OCI-LY3 (cell line): ENCODE measurements at regions not wholly inside any gene's neighbourhood (a gene's known extent, or its start where the extent isn't known, plus 50 kb on each side); places are given as distances from the start of the nearest gene placed in this dataset.
"Not testable (repeated sequence)": the region's sequence is repeated elsewhere in the genome, so short reads cannot be mapped to it uniquely, and the experiment has no call there.

Experiments used
- CTCF ChIP-seq: fragments of 200-600, 300-600 bp; sonication (generic); IDR thresholded peaks from 2 replicates; pipeline ENCODE4 v1.5.1; 2014; ENCODE audit warnings: antibody characterized with exemption, low read length, low read depth
- EZH2phosphoT487 ChIP-seq: fragments of 200-600 bp; shearing (Covaris generic); IDR thresholded peaks from 2 replicates; pipeline ENCODE4 v1.6.1; 2018; ENCODE audit warnings: antibody characterized with exemption, mixed run types, low read depth

GRCh38 chr10:26367035-26367434 lies 71.1 kb upstream of the APBB1IP start:
- not testable (repeated sequence) for TF ChIP-seq CTCF, EZH2phosphoT487
